ENCODE measurements at regions not wholly inside any gene's neighbourhood (a gene's known extent, or its start where the extent isn't known, plus 50 kb on each side); places are given as distances from the start of the nearest gene placed in this dataset.

- no TSS peak for BruUV-seq (replicated peaks)
- ChIA-PET POLR2A (no interaction called here), CTCF (no interaction called here)
- H3K4me3 ChIP-seq (ENCODE audit: low read depth, low read length) = no peak overlapping the region
- no peaks in the 10 kb centered on the region for H3K36me3 ChIP-seq (ENCODE audit: control insufficient read depth, insufficient read depth, low read length)
- Mint-ChIP-seq H3K27me3 (ENCODE audit: insufficient read depth, unreplicated experiment) (no peaks in the 10 kb centered on the region), H3K4me3 (ENCODE audit: unreplicated experiment) (no peak overlapping the region), H3K9me3 (ENCODE audit: unreplicated experiment) (peaks cover 15% of the 10 kb centered on the region), H3K27ac (ENCODE audit: unreplicated experiment) (no peak overlapping the region), H3K4me1 (ENCODE audit: low read depth, unreplicated experiment) (peaks cover 26% of the 10 kb centered on the region), H3K36me3 (ENCODE audit: insufficient read depth, unreplicated experiment) (peaks cover 5% of the 10 kb centered on the region)
- no peak for TF ChIP-seq CTCF (IDR thresholded peaks at IDR 0.05; ENCODE audit: insufficient read depth in 1 of 2, low read depth in 1 of 2, low read length in 1 of 2, severe bottlenecking in 1 of 2, unreplicated experiment in 1 of 2)
- H3K4me1 ChIP-seq = peaks cover 10% of the 10 kb centered on the region
- intact Hi-C loops (cut with micrococcal nuclease; ENCODE audit: unreplicated experiment) = no loop called here
- H3K27me3 ChIP-seq (replicated peaks; ENCODE audit: control insufficient read depth, insufficient read depth, low read length) = no peaks in the 10 kb centered on the region
- no peak for DNase-seq
- no peaks in the 10 kb centered on the region for H3K9me3 ChIP-seq
These were observed 272.2 kb upstream of the FOXQ1 start for GRCh38 chr6:1039746-1040145.

- H3K9me3 Mint-ChIP-seq (ENCODE audit: unreplicated experiment) = peaks cover 15% of the 10 kb centered on the region
- DNase-seq = peak in 1 of 2 experiments; percentile 14
- H3K27me3 Mint-ChIP-seq (ENCODE audit: insufficient read depth, unreplicated experiment) = no peaks in the 10 kb centered on the region
- H3K4me1 ChIP-seq = peaks cover 4% of the 10 kb centered on the region
- H3K36me3 Mint-ChIP-seq (ENCODE audit: insufficient read depth, unreplicated experiment) = no peaks in the 10 kb centered on the region
- H3K4me1 Mint-ChIP-seq (ENCODE audit: low read depth, unreplicated experiment) = peaks cover 21% of the 10 kb centered on the region
- BruUV-seq (replicated peaks) = no TSS peak
- no peak overlapping the region for H3K4me3 ChIP-seq (ENCODE audit: low read depth, low read length)
- no peak overlapping the region for H3K27ac Mint-ChIP-seq (ENCODE audit: unreplicated experiment)
- no peaks in the 10 kb centered on the region for H3K27me3 ChIP-seq (replicated peaks; ENCODE audit: control insufficient read depth, insufficient read depth, low read length)
- no peak overlapping the region for H3K4me3 Mint-ChIP-seq (ENCODE audit: unreplicated experiment)
- H3K36me3 ChIP-seq (ENCODE audit: control insufficient read depth, insufficient read depth, low read length) = no peaks in the 10 kb centered on the region
- intact Hi-C loops (cut with micrococcal nuclease; ENCODE audit: unreplicated experiment) = no loop called here
- POLR2A ChIA-PET = no interaction called here
- CTCF ChIA-PET = no interaction called here
- TF ChIP-seq CTCF (IDR thresholded peaks at IDR 0.05; ENCODE audit: insufficient read depth in 1 of 2, low read depth in 1 of 2, low read length in 1 of 2, severe bottlenecking in 1 of 2, unreplicated experiment in 1 of 2) = no peak
- no peaks in the 10 kb centered on the region for H3K9me3 ChIP-seq
These were observed 272.7 kb upstream of the FOXQ1 start for GRCh38 chr6:1039191-1039590.

GRCh38 chr6:1037430-1038202 lies 274.3 kb upstream of the FOXQ1 start:
- no peak for DNase-seq
- H3K36me3 Mint-ChIP-seq (ENCODE audit: insufficient read depth, unreplicated experiment) = no peaks in the 10 kb centered on the region
- POLR2A ChIA-PET = no interaction called here
- H3K9me3 Mint-ChIP-seq (ENCODE audit: unreplicated experiment) = peaks cover 20% of the 10 kb centered on the region
- Histone ChIP-seq H3K36me3 (ENCODE audit: control insufficient read depth, insufficient read depth, low read length) (no peaks in the 10 kb centered on the region), H3K9me3 (no peaks in the 10 kb centered on the region), H3K4me1 (no peaks in the 10 kb centered on the region; the same call in none of the 2 replicates), H3K27me3 (replicated peaks; ENCODE audit: control insufficient read depth, insufficient read depth, low read length) (no peaks in the 10 kb centered on the region), H3K4me3 (ENCODE audit: low read depth, low read length) (no peak overlapping the region)
- H3K27ac Mint-ChIP-seq (ENCODE audit: unreplicated experiment) = no peak overlapping the region
- BruUV-seq (replicated peaks) = no TSS peak
- H3K4me1 Mint-ChIP-seq (ENCODE audit: low read depth, unreplicated experiment) = peaks cover 20% of the 10 kb centered on the region
- intact Hi-C loops (cut with micrococcal nuclease; ENCODE audit: unreplicated experiment) = no loop called here
- TF ChIP-seq CTCF (IDR thresholded peaks at IDR 0.05; ENCODE audit: insufficient read depth in 1 of 2, low read depth in 1 of 2, low read length in 1 of 2, severe bottlenecking in 1 of 2, unreplicated experiment in 1 of 2) = no peak
- CTCF ChIA-PET = no interaction called here
- H3K4me3 Mint-ChIP-seq (ENCODE audit: unreplicated experiment) = no peak overlapping the region
- H3K27me3 Mint-ChIP-seq (ENCODE audit: insufficient read depth, unreplicated experiment) = no peaks in the 10 kb centered on the region
